ENCODE measurements at regions not wholly inside any gene's neighbourhood (a gene's known extent, or its start where the extent isn't known, plus 50 kb on each side); places are given as distances from the start of the nearest gene placed in this dataset.
"Not testable (repeated sequence)": the region's sequence is repeated elsewhere in the genome, so short reads cannot be mapped to it uniquely, and the experiment has no call there.

GRCh38 chr5:18397891-18398290 lies 763.6 kb downstream of the TAF11L14 start:
- no peak for ATAC-seq
- Histone ChIP-seq H2AFZ (no peak overlapping the region), H3K36me3 (ENCODE audit: insufficient read depth) (no peaks in the 10 kb centered on the region), H3K27me3 (ENCODE audit: insufficient read depth) (no peaks in the 10 kb centered on the region), H3K9me2 (ENCODE audit: insufficient read depth) (no peaks in the 10 kb centered on the region), H4K20me1 (replicated peaks; ENCODE audit: insufficient read depth) (no peaks in the 10 kb centered on the region), H3K79me2 (replicated peaks; ENCODE audit: insufficient read depth) (no peaks in the 10 kb centered on the region), H3K4me3 (no peak overlapping the region), H3K4me2 (no peak overlapping the region), H3K4me1 (ENCODE audit: insufficient read depth) (no peaks in the 10 kb centered on the region; the same call in 1 of the 2 replicates), H3F3A (replicated peaks; ENCODE audit: low read depth) (no peaks in the 10 kb centered on the region), H3K27ac (ENCODE audit: low read depth) (no peak overlapping the region)
- Mint-ChIP-seq H3K9me3 (peaks cover 8% of the 10 kb centered on the region; the same call in 2 of the 3 replicates), H3K36me3 (ENCODE audit: low read depth) (no peaks in the 10 kb centered on the region), H3K27ac (no peak overlapping the region), H3K27me3 (ENCODE audit: insufficient read depth, low read depth, poor library complexity) (no peaks in the 10 kb centered on the region), H3K4me1 (peaks cover 4% of the 10 kb centered on the region; the same call in 2 of the 3 replicates), H3K4me3 (no peak overlapping the region)
- TF ChIP-seq CREB1 (CRISPR knock-in tag; IDR thresholded peaks at IDR 0.05; ENCODE audit: low read depth) (no peak), NANOG (IDR thresholded peaks at IDR 0.05; ENCODE audit: borderline replicate concordance) (no peak)
- DNase-seq (ENCODE audit: low spot score): no peak

- H3K27me3 Mint-ChIP-seq (ENCODE audit: insufficient read depth, low read depth, poor library complexity): not testable (repeated sequence)
These were observed 765.4 kb downstream of the TAF11L14 start for GRCh38 chr5:18399461-18400327.

DNA sequence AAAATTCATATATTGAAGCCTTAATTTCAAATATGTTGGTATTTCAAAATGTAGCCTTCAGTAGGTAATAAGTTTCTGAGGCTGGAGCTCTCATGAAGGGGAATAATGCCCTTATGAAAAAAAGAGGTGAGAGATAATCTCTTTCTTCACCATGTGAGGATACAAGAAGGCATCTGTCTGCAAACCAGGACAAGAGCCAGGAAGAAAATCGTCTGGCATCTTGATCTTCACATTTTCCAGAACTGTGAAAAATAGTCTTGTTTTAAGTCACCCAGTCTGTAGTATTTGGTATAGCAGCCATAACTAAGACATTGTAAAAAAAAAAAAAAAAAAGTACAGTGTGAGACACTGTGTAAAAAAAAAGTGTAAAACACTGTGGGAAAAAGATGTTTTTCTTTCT lies 768.9 kb downstream of the TAF11L14 start:
- DNase-seq (ENCODE audit: low spot score) (no peak), ATAC-seq (no peak)
- Mint-ChIP-seq H3K27me3 (ENCODE audit: insufficient read depth, low read depth, poor library complexity) (no peaks in the 10 kb centered on the region), H3K4me1 (no peaks in the 10 kb centered on the region), H3K4me3 (no peak overlapping the region), H3K36me3 (ENCODE audit: low read depth) (no peaks in the 10 kb centered on the region), H3K9me3 (peaks cover 8% of the 10 kb centered on the region; the same call in 2 of the 3 replicates), H3K27ac (no peak overlapping the region)
- no peak overlapping the region for H2AFZ ChIP-seq
- H3K36me3 ChIP-seq (ENCODE audit: insufficient read depth): no peaks in the 10 kb centered on the region
- no peaks in the 10 kb centered on the region for H3K79me2 ChIP-seq (replicated peaks; ENCODE audit: insufficient read depth)
- H4K20me1 ChIP-seq (replicated peaks; ENCODE audit: insufficient read depth): no peaks in the 10 kb centered on the region
- no peak for TF ChIP-seq STAT1 (IDR thresholded peaks at IDR 0.05; ENCODE audit: unreplicated experiment)
- TF ChIP-seq NANOG (IDR thresholded peaks at IDR 0.05; ENCODE audit: borderline replicate concordance): no peak
- no peak for TF ChIP-seq ZNF114 (CRISPR knock-in tag; IDR thresholded peaks at IDR 0.05)
- no peak for TF ChIP-seq ETS1 (IDR thresholded peaks at IDR 0.05)
- TF ChIP-seq, protein P1, sequence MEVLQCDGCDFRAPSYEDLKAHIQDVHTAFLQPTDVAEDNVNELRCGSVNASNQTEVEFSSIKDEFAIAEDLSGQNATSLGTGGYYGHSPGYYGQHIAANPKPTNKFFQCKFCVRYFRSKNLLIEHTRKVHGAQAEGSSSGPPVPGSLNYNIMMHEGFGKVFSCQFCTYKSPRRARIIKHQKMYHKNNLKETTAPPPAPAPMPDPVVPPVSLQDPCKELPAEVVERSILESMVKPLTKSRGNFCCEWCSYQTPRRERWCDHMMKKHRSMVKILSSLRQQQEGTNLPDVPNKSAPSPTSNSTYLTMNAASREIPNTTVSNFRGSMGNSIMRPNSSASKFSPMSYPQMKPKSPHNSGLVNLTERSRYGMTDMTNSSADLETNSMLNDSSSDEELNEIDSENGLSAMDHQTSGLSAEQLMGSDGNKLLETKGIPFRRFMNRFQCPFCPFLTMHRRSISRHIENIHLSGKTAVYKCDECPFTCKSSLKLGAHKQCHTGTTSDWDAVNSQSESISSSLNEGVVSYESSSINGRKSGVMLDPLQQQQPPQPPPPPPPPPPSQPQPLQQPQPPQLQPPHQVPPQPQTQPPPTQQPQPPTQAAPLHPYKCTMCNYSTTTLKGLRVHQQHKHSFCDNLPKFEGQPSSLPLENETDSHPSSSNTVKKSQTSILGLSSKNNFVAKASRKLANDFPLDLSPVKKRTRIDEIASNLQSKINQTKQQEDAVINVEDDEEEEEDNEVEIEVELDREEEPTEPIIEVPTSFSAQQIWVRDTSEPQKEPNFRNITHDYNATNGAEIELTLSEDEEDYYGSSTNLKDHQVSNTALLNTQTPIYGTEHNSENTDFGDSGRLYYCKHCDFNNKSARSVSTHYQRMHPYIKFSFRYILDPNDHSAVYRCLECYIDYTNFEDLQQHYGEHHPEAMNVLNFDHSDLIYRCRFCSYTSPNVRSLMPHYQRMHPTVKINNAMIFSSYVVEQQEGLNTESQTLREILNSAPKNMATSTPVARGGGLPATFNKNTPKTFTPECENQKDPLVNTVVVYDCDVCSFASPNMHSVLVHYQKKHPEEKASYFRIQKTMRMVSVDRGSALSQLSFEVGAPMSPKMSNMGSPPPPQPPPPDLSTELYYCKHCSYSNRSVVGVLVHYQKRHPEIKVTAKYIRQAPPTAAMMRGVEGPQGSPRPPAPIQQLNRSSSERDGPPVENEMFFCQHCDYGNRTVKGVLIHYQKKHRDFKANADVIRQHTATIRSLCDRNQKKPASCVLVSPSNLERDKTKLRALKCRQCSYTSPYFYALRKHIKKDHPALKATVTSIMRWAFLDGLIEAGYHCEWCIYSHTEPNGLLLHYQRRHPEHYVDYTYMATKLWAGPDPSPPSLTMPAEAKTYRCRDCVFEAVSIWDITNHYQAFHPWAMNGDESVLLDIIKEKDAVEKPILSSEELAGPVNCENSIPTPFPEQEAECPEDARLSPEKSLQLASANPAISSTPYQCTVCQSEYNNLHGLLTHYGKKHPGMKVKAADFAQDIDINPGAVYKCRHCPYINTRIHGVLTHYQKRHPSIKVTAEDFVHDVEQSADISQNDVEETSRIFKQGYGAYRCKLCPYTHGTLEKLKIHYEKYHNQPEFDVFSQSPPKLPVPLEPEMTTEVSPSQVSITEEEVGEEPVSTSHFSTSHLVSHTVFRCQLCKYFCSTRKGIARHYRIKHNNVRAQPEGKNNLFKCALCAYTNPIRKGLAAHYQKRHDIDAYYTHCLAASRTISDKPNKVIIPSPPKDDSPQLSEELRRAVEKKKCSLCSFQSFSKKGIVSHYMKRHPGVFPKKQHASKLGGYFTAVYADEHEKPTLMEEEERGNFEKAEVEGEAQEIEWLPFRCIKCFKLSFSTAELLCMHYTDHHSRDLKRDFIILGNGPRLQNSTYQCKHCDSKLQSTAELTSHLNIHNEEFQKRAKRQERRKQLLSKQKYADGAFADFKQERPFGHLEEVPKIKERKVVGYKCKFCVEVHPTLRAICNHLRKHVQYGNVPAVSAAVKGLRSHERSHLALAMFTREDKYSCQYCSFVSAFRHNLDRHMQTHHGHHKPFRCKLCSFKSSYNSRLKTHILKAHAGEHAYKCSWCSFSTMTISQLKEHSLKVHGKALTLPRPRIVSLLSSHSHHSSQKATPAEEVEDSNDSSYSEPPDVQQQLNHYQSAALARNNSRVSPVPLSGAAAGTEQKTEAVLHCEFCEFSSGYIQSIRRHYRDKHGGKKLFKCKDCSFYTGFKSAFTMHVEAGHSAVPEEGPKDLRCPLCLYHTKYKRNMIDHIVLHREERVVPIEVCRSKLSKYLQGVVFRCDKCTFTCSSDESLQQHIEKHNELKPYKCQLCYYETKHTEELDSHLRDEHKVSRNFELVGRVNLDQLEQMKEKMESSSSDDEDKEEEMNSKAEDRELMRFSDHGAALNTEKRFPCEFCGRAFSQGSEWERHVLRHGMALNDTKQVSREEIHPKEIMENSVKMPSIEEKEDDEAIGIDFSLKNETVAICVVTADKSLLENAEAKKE (CRISPR knock-in tag; IDR thresholded peaks at IDR 0.05): no peak
- H3K4me1 ChIP-seq (ENCODE audit: insufficient read depth): no peaks in the 10 kb centered on the region
- H3K4me2 ChIP-seq: no peak overlapping the region
- no peaks in the 10 kb centered on the region for H3K27me3 ChIP-seq (ENCODE audit: insufficient read depth)
- H3K9me2 ChIP-seq (ENCODE audit: insufficient read depth): no peaks in the 10 kb centered on the region
- H3F3A ChIP-seq (replicated peaks; ENCODE audit: low read depth): no peaks in the 10 kb centered on the region
- no peak overlapping the region for H3K27ac ChIP-seq (ENCODE audit: low read depth)
- no peak overlapping the region for H3K4me3 ChIP-seq

More at GRCh38 chr5:18399461-18400327, 765.4 kb downstream of the TAF11L14 start:
- H3K79me2 ChIP-seq (replicated peaks; ENCODE audit: insufficient read depth); H3K36me3 ChIP-seq (ENCODE audit: insufficient read depth); H3K9me3 Mint-ChIP-seq; H3K4me2 ChIP-seq; H3F3A ChIP-seq (replicated peaks; ENCODE audit: low read depth); H3K36me3 Mint-ChIP-seq (ENCODE audit: low read depth); H3K27me3 ChIP-seq (ENCODE audit: insufficient read depth); H2AFZ ChIP-seq; H3K27ac ChIP-seq (ENCODE audit: low read depth); H3K9me2 ChIP-seq (ENCODE audit: insufficient read depth); H3K4me3 ChIP-seq; H3K4me3 Mint-ChIP-seq; H3K4me1 Mint-ChIP-seq; H4K20me1 ChIP-seq (replicated peaks; ENCODE audit: insufficient read depth); H3K4me1 ChIP-seq (ENCODE audit: insufficient read depth); DNase-seq (ENCODE audit: low spot score); H3K27ac Mint-ChIP-seq; ATAC-seq: not testable (repeated sequence)
